Psoas muscle (tissue), 7 donors: ENCODE measurements at regions not wholly inside any gene's neighbourhood (a gene's known extent, or its start where the extent isn't known, plus 50 kb on each side); places are given as distances from the start of the nearest gene placed in this dataset.

Experiments used
- ATAC-seq, 4 donors: fragments of 200-7000 bp; cut with Tn5 transposase; one replicate each; pipeline ENCODE4 v1.9.1; 2020; ENCODE audit warnings: moderate library complexity in 3 of 4, mild to moderate bottlenecking in 2 of 4
- DNase-seq, 2 donors: peaks; one replicate each; pipeline ENCODE4 v3.0.0-alpha.2; 2020
- H3K27ac ChIP-seq: fragments of 200-600 bp; one replicate; pipeline ENCODE4 v1.8.0; 2022
- H3K27me3 ChIP-seq, 3 donors: fragments of 200-600 bp in 1 of 3; one replicate each; pipeline versions ENCODE4 v1.6.1 to v1.8.0; 2013 to 2022; ENCODE audit warnings: low read length in 2 of 3, mild to moderate bottlenecking in 2 of 3, moderate library complexity in 1 of 3; ENCODE audit not compliant: insufficient read depth in 3 of 3
- H3K36me3 ChIP-seq, 2 donors: fragments of 200-600 bp in 1 of 2; one replicate each; pipeline versions ENCODE4 v1.6.1 to v1.8.0; 2013 to 2022; ENCODE audit warnings: low read depth in 1 of 2, mild to moderate bottlenecking in 1 of 2, moderate library complexity in 1 of 2; ENCODE audit not compliant: insufficient read depth in 1 of 2
- H3K4me1 ChIP-seq: fragments of 200-600 bp; one replicate; pipeline ENCODE4 v1.8.0; 2022
- H3K4me3 ChIP-seq: fragments of 200-600 bp; one replicate; pipeline ENCODE4 v1.8.0; 2022; ENCODE audit warnings: mild to moderate bottlenecking
- H3K9me3 ChIP-seq: fragments of 200-600 bp; one replicate; pipeline ENCODE4 v1.8.0; 2022
- CTCF ChIP-seq: fragments of 200-600 bp; IDR thresholded peaks from one replicate; pipeline ENCODE4 v1.8.0; 2022; ENCODE audit warnings: antibody characterized with exemption
- WGBS, 3 donors: extraction: QIAGEN DNeasy Blood & Tissue Kit; methylation state at CpG; one replicate each; pipeline versions ENCODE4 v1.1.6 to v1.1.7; 2013; 5-methylcytosine and 5-hydroxymethylcytosine counted together
- intact Hi-C, 2 donors: fragments of 100-400 bp; cut with DNase I; formaldehyde crosslinking; loops; one replicate each; pipeline versions ENCODE4 v1.11.0 to v1.14.2; 2022
- donor health status: healthy with polysubstance abuse.
- donor health status: DM: no; HTN: no; CAD: no; lungs with moderate emphysema.
- donor health status: Bipolar disorder and iron deficiency.
- donor health status: healthy.
- donor health status: DM: yes; HTN: yes; CAD: no.
- donor health status: DM: no; HTN: no; CAD: no.
- donor health status: DM: yes; HTN: yes; CAD: no.

DNA sequence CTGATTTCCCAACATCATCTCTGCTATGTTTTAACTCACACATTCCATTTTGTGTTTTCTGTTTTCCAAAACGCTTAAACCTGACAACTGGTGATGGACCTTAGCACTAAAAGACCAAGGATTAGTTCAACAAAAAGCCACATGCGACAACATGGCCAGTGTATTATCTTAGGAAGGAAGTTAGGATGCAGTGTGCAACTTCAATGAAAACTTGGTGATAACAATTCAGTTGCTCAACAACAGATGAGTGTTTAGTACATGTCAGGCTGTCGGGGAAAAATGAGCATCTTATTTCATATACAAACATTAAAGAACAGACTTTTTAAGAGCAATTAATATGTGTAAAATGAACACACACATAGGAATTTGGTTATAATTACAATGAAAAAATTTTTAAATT is 780.0 kb downstream of the SEMA5A start:
- H3K27me3 ChIP-seq: no peaks in the 10 kb centered on the region
- no peaks in the 10 kb centered on the region for H3K36me3 ChIP-seq
- 51 to 57% (median 56%) methylated on average over 3 of the region's 3 CpGs for WGBS, 3 donors
- ATAC-seq: no peak
- no peaks in the 10 kb centered on the region for H3K9me3 ChIP-seq
- H3K4me3 ChIP-seq: no peak overlapping the region
- H3K27ac ChIP-seq: no peak overlapping the region
- no peak for TF ChIP-seq CTCF
- no peak for DNase-seq
- no peaks in the 10 kb centered on the region for H3K4me1 ChIP-seq
- intact Hi-C loops: no loop called here

- WGBS, 3 donors: 59 to 73% (median 62%) methylated on average over 1 of the region's 1 CpG
Observed at GRCh38 chr5:8766448-8766847, 779.4 kb downstream of the SEMA5A start.

GRCh38 chr5:8767111-8767510 is 778.8 kb downstream of the SEMA5A start:
- no peaks in the 10 kb centered on the region for H3K4me1 ChIP-seq
- H3K27ac ChIP-seq: no peak overlapping the region
- no peaks in the 10 kb centered on the region for H3K36me3 ChIP-seq
- H3K27me3 ChIP-seq: no peaks in the 10 kb centered on the region
- intact Hi-C loops: no loop called here
- ATAC-seq (no peak), DNase-seq (no peak)
- H3K4me3 ChIP-seq: no peak overlapping the region
- H3K9me3 ChIP-seq: no peaks in the 10 kb centered on the region
- 48 to 57% (median 53%) methylated on average over 3 of the region's 3 CpGs for WGBS, 3 donors
- TF ChIP-seq CTCF: no peak

More at GRCh38 chr5:8766448-8766847, 779.4 kb downstream of the SEMA5A start:
- Histone ChIP-seq H3K4me3 (no peak overlapping the region), H3K27ac (no peak overlapping the region), H3K9me3 (no peaks in the 10 kb centered on the region), H3K27me3 (no peaks in the 10 kb centered on the region), H3K4me1 (no peaks in the 10 kb centered on the region), H3K36me3 (no peaks in the 10 kb centered on the region)
- no peak for TF ChIP-seq CTCF
- intact Hi-C loops: no loop called here
- no peak for DNase-seq
- ATAC-seq: no peak

- DNase-seq (no peak), ATAC-seq (no peak)
- intact Hi-C loops: no loop called here
- TF ChIP-seq CTCF: no peak
- Histone ChIP-seq H3K4me1 (no peaks in the 10 kb centered on the region), H3K27ac (no peak overlapping the region), H3K4me3 (no peak overlapping the region), H3K27me3 (no peaks in the 10 kb centered on the region), H3K9me3 (no peaks in the 10 kb centered on the region), H3K36me3 (no peaks in the 10 kb centered on the region)
- WGBS, 3 donors: 33 to 50% (median 36%) methylated on average over 3 of the region's 3 CpGs
Observed at GRCh38 chr5:8767746-8768145, 778.1 kb downstream of the SEMA5A start.

DNA sequence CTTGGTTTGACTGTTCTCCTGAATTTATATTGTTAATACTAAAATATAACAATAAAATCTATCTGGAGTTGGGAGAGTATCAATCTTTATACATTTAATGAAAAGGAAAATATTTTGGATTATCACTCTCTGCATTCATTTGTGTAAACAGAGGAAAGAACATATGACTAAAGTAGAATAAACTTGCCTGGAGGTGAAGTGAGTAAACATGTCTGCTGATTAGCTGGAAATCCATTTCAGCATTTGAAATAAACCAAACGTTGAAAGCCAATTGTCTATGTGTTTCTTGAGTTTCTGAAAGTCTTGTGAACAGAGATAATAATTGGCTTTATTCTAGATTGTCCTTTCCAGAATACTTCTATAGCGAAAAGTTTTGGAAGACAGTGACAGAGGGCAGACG is 776.2 kb downstream of the SEMA5A start:
- ATAC-seq (no peak), DNase-seq (no peak)
- Histone ChIP-seq H3K27ac (no peak overlapping the region), H3K4me3 (no peak overlapping the region), H3K4me1 (no peaks in the 10 kb centered on the region), H3K27me3 (no peaks in the 10 kb centered on the region), H3K36me3 (no peaks in the 10 kb centered on the region), H3K9me3 (no peaks in the 10 kb centered on the region)
- intact Hi-C loops: no loop called here
- TF ChIP-seq CTCF: no peak
- 81 to 82% (median 81%) methylated on average over 3 of the region's 3 CpGs for WGBS, 3 donors
